ENCODE measurements at regions not wholly inside any gene's neighbourhood (a gene's known extent, or its start where the extent isn't known, plus 50 kb on each side); places are given as distances from the start of the nearest gene placed in this dataset.

DNA sequence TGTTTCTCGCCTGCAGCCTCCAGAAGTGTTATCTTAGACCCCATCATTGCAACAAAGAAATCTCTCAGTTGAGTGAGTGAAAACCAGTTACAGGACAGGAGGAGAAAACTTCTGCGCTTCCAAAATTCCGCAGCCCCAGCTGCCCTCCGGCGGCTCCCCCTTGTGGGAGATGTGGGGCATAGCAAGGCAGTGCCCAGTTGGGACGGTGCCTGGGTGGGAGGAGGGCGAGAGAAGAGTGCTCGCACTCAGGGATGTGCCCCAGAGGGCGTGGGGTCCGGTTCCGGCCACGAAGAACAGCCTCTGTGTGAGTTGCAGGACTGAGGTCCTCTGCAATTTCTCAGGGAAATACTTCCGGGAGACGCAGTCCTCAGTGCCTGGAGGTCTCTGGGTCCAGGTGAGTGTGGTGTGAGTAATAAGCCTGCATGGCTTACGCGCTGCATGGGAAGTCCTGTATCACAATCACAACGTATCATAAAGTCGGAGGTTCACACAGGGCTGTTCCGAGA is 87.0 kb upstream of the BLID start:
- TF ChIP-seq CBFB (CRISPR knock-in tag; IDR thresholded peaks at IDR 0.05; ENCODE audit: low read depth) (0 out of 2 replicates have a peak, but pooled peaks have one; percentile 27), TCF7 (CRISPR knock-in tag; IDR thresholded peaks at IDR 0.05; ENCODE audit: low read depth) (no peak), ZNF263 (CRISPR knock-in tag; IDR thresholded peaks at IDR 0.05; ENCODE audit: low read depth) (peak; percentile 77)
- TF ChIP-seq, protein P1, sequence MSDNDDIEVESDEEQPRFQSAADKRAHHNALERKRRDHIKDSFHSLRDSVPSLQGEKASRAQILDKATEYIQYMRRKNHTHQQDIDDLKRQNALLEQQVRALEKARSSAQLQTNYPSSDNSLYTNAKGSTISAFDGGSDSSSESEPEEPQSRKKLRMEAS (CRISPR knock-in tag; IDR thresholded peaks at IDR 0.05): 0 out of 2 replicates have a peak, but pooled peaks have one; percentile 4
- TF ChIP-seq, protein P2, sequence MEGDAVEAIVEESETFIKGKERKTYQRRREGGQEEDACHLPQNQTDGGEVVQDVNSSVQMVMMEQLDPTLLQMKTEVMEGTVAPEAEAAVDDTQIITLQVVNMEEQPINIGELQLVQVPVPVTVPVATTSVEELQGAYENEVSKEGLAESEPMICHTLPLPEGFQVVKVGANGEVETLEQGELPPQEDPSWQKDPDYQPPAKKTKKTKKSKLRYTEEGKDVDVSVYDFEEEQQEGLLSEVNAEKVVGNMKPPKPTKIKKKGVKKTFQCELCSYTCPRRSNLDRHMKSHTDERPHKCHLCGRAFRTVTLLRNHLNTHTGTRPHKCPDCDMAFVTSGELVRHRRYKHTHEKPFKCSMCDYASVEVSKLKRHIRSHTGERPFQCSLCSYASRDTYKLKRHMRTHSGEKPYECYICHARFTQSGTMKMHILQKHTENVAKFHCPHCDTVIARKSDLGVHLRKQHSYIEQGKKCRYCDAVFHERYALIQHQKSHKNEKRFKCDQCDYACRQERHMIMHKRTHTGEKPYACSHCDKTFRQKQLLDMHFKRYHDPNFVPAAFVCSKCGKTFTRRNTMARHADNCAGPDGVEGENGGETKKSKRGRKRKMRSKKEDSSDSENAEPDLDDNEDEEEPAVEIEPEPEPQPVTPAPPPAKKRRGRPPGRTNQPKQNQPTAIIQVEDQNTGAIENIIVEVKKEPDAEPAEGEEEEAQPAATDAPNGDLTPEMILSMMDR (IDR thresholded peaks at IDR 0.05): peak; percentile 89
- Mint-ChIP-seq H3K9me3 (no peaks in the 10 kb centered on the region; the same call in 1 of the 2 replicates), H3K27ac (no peak overlapping the region), H3K27me3 (ENCODE audit: low read depth) (no peaks in the 10 kb centered on the region), H3K4me1 (peaks cover 6% of the 10 kb centered on the region), H3K4me3 (peak overlapping the region; percentile 39), H3K36me3 (no peaks in the 10 kb centered on the region)
- CTCF ChIA-PET: interaction anchor here (0.5 to 3.5 kb wide), 19 partner anchors 9 to 1540 kb away, joined by 3 to 31 read pairs (median 4); no protein-coding TSS in a partner anchor
- POLR2A ChIA-PET: interaction anchor here (0.6 kb wide), 1 partner anchor 102 kb away, joined by 3 read pairs; no protein-coding TSS in a partner anchor
- peak; percentile 84 for DNase-seq (ENCODE audit: low spot score)
- ATAC-seq: peak; percentile 97

DNA sequence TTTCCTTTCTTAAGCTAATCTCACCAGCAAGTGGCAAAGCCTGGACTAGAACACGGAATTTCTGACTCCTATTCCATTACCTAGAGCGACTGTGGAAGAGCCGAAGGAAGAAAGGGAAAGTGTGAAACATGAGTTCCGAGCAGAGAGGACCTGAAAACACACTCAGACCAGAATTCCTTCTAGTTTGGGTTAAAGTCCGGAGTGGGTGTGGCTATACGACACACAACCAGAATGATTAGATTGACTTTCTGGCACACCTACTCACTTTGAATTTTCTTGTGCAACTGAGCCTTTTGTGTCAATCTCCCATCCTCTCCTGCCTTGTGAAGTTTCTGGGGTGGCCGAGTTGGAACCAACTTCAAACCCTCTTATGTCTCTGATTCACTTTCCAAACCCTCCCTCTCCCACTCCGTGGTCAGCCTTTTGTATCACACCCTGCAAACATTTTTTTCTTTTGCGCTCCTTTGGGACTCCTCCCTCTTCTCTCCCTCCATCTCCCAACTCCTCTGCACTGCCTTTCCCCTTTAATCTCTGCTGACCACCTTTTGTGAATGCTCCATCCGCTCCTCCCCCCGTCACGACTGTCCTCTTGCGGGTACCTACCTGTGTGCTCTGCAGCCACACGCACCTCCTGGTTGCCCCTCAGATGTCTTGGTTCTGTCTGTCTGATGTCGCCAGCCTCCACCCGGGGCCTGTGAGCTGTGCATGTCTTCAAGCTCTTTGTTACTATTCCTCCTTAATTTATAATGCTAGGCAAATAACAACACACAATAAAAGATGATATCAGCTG is 86.3 kb upstream of the BLID start:
- TF ChIP-seq, protein P3, sequence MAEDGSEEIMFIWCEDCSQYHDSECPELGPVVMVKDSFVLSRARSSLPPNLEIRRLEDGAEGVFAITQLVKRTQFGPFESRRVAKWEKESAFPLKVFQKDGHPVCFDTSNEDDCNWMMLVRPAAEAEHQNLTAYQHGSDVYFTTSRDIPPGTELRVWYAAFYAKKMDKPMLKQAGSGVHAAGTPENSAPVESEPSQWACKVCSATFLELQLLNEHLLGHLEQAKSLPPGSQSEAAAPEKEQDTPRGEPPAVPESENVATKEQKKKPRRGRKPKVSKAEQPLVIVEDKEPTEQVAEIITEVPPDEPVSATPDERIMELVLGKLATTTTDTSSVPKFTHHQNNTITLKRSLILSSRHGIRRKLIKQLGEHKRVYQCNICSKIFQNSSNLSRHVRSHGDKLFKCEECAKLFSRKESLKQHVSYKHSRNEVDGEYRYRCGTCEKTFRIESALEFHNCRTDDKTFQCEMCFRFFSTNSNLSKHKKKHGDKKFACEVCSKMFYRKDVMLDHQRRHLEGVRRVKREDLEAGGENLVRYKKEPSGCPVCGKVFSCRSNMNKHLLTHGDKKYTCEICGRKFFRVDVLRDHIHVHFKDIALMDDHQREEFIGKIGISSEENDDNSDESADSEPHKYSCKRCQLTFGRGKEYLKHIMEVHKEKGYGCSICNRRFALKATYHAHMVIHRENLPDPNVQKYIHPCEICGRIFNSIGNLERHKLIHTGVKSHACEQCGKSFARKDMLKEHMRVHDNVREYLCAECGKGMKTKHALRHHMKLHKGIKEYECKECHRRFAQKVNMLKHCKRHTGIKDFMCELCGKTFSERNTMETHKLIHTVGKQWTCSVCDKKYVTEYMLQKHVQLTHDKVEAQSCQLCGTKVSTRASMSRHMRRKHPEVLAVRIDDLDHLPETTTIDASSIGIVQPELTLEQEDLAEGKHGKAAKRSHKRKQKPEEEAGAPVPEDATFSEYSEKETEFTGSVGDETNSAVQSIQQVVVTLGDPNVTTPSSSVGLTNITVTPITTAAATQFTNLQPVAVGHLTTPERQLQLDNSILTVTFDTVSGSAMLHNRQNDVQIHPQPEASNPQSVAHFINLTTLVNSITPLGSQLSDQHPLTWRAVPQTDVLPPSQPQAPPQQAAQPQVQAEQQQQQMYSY (CRISPR knock-in tag; IDR thresholded peaks at IDR 0.05): peak; percentile 16; the same call in 1 of the 2 replicates
- no peak for TF ChIP-seq MXD4 (CRISPR knock-in tag; IDR thresholded peaks at IDR 0.05; ENCODE audit: borderline replicate concordance)
- peak; percentile 70 for ATAC-seq
- no peaks in the 10 kb centered on the region; the same call in 1 of the 2 replicates for H3K9me3 Mint-ChIP-seq
- ChIA-PET CTCF (interaction anchor here (0.5 to 3.5 kb wide), 19 partner anchors 8 to 1540 kb away, joined by 3 to 31 read pairs (median 4); no protein-coding TSS in a partner anchor), POLR2A (no interaction called here)
- DNase-seq (ENCODE audit: low spot score): peak; percentile 12
- no peak overlapping the region for H3K27ac Mint-ChIP-seq
- H3K36me3 Mint-ChIP-seq: no peaks in the 10 kb centered on the region
- H3K4me1 Mint-ChIP-seq: peaks cover 6% of the 10 kb centered on the region
- H3K27me3 Mint-ChIP-seq (ENCODE audit: low read depth): no peaks in the 10 kb centered on the region
- peak overlapping the region; percentile 39 for H3K4me3 Mint-ChIP-seq

DNA sequence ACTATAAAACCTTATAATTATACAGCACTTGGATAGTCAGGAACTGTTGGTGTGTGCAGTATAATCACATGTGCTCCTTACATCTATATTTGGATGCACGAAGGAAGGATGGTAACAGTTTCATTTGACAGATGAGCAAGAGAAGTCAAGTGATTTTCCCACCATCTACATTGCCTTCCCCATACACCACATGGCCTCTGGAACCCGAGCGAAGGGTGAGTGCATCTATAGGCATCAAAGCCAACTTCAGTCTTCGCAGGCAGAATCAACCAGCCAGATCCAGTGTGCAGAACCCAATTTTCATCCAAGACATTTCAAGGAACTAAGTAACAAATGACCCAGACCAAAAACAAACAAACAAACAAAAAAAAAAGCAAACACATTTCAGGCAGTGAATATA is 85.1 kb upstream of the BLID start:
- ChIA-PET CTCF (interaction anchor here (0.6 kb wide), 1 partner anchor 222 kb away, joined by 5 read pairs; no protein-coding TSS in a partner anchor), POLR2A (no interaction called here)
- no peaks in the 10 kb centered on the region for H3K27me3 Mint-ChIP-seq (ENCODE audit: low read depth)
- H3K36me3 Mint-ChIP-seq: no peaks in the 10 kb centered on the region
- ATAC-seq: no peak
- H3K9me3 Mint-ChIP-seq: no peaks in the 10 kb centered on the region; the same call in 1 of the 2 replicates
- H3K4me1 Mint-ChIP-seq: peaks cover 6% of the 10 kb centered on the region
- H3K4me3 Mint-ChIP-seq: no peak overlapping the region
- no peak overlapping the region for H3K27ac Mint-ChIP-seq
- no peak for DNase-seq (ENCODE audit: low spot score)
- TF ChIP-seq GTF2I (CRISPR knock-in tag; conservative IDR thresholded peaks at IDR 0.05): no peak
- TF ChIP-seq, protein P4, sequence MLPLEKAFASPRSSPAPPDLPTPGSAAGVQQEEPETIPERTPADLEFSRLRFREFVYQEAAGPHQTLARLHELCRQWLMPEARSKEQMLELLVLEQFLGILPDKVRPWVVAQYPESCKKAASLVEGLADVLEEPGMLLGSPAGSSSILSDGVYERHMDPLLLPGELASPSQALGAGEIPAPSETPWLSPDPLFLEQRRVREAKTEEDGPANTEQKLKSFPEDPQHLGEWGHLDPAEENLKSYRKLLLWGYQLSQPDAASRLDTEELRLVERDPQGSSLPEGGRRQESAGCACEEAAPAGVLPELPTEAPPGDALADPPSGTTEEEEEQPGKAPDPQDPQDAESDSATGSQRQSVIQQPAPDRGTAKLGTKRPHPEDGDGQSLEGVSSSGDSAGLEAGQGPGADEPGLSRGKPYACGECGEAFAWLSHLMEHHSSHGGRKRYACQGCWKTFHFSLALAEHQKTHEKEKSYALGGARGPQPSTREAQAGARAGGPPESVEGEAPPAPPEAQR (CRISPR knock-in tag; IDR thresholded peaks at IDR 0.05): no peak
- TF ChIP-seq, protein P1 (CRISPR knock-in tag; IDR thresholded peaks at IDR 0.05): no peak
- TF ChIP-seq SMAD4 (CRISPR knock-in tag; IDR thresholded peaks at IDR 0.05): no peak
- no peak for TF ChIP-seq SOX15 (CRISPR knock-in tag; IDR thresholded peaks at IDR 0.05)
- TF ChIP-seq ZNF423 (CRISPR knock-in tag; IDR thresholded peaks at IDR 0.05): no peak
- no peak for TF ChIP-seq ATF1 (CRISPR knock-in tag; IDR thresholded peaks at IDR 0.05)
- no peak for TF ChIP-seq IRF2 (CRISPR knock-in tag; IDR thresholded peaks at IDR 0.05; ENCODE audit: borderline replicate concordance, low read depth)
- TF ChIP-seq, protein P5, sequence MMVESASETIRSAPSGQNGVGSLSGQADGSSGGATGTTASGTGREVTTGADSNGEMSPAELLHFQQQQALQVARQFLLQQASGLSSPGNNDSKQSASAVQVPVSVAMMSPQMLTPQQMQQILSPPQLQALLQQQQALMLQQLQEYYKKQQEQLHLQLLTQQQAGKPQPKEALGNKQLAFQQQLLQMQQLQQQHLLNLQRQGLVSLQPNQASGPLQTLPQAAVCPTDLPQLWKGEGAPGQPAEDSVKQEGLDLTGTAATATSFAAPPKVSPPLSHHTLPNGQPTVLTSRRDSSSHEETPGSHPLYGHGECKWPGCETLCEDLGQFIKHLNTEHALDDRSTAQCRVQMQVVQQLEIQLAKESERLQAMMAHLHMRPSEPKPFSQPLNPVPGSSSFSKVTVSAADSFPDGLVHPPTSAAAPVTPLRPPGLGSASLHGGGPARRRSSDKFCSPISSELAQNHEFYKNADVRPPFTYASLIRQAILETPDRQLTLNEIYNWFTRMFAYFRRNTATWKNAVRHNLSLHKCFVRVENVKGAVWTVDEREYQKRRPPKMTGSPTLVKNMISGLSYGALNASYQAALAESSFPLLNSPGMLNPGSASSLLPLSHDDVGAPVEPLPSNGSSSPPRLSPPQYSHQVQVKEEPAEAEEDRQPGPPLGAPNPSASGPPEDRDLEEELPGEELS (CRISPR knock-in tag; IDR thresholded peaks at IDR 0.05): no peak
- TF ChIP-seq FOXK1 (CRISPR knock-in tag; IDR thresholded peaks at IDR 0.05): no peak
- no peak for TF ChIP-seq SMAD3 (CRISPR knock-in tag; IDR thresholded peaks at IDR 0.05; ENCODE audit: borderline replicate concordance)
- TF ChIP-seq TEAD4 (CRISPR knock-in tag; IDR thresholded peaks at IDR 0.05): no peak
- TF ChIP-seq, protein P6, sequence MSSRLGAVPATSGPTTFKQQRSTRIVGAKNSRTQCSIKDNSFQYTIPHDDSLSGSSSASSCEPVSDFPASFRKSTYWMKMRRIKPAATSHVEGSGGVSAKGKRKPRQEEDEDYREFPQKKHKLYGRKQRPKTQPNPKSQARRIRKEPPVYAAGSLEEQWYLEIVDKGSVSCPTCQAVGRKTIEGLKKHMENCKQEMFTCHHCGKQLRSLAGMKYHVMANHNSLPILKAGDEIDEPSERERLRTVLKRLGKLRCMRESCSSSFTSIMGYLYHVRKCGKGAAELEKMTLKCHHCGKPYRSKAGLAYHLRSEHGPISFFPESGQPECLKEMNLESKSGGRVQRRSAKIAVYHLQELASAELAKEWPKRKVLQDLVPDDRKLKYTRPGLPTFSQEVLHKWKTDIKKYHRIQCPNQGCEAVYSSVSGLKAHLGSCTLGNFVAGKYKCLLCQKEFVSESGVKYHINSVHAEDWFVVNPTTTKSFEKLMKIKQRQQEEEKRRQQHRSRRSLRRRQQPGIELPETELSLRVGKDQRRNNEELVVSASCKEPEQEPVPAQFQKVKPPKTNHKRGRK (CRISPR knock-in tag; IDR thresholded peaks at IDR 0.05; ENCODE audit: borderline replicate concordance): no peak

Data from WTC11 (cell line).